PC-9 (cell line): ENCODE measurements at regions not wholly inside any gene's neighbourhood (a gene's known extent, or its start where the extent isn't known, plus 50 kb on each side); places are given as distances from the start of the nearest gene placed in this dataset.
A peak's percentile ranks its signal among the peaks of the same experiment; 100 is the strongest.

Experiments used
- BruUV-seq: library from RNA; stranded (reverse); fragments of 400-500 nt; replicated peaks from 2 replicates; lab custom pipeline; 2021; lab: Mats Ljungman, UMichigan
- CTCF ChIA-PET: fragments of 300-600 bp; sonication (Branson Sonifier 250); formaldehyde crosslinking; loops from one replicate; lab custom pipeline; 2022; ENCODE audit warnings: antibody characterized with exemption; lab: Charles Lee
- POLR2A ChIA-PET: fragments of 300-600 bp; sonication (Branson Sonifier 250); formaldehyde crosslinking; loops from one replicate; lab custom pipeline; 2022; ENCODE audit warnings: antibody characterized with exemption; ENCODE audit not compliant: unreplicated experiment; lab: Charles Lee
- DNase-seq, 2 experiments: peaks; one replicate each; pipeline versions ENCODE4 v3.0.0 to v3.0.0-alpha.2; 2015 to 2022; ENCODE audit warnings: mixed read lengths in 1 of 2
- H2AFZ ChIP-seq: fragments of 200-600 bp; sonication (generic); 2 replicates; pipeline ENCODE4 v1.8.1; 2017; ENCODE audit warnings: antibody characterized with exemption
- H3F3A ChIP-seq: fragments of 200-600 bp; sonication (generic); 2 replicates; pipeline ENCODE4 v1.8.1; 2017; ENCODE audit warnings: antibody characterized with exemption, mild to moderate bottlenecking, low read depth; ENCODE audit not compliant: insufficient read depth
- H3K27ac ChIP-seq: fragments of 200-600 bp; sonication (generic); 2 replicates; pipeline ENCODE4 v1.6.1; 2016; ENCODE audit warnings: mixed run types
- H3K27me3 ChIP-seq: fragments of 200-600 bp; sonication (generic); 2 replicates; pipeline ENCODE4 v1.6.1; 2016; ENCODE audit warnings: low read depth, mixed run types; ENCODE audit not compliant: insufficient read depth
- H3K36me3 ChIP-seq: fragments of 200-600 bp; sonication (generic); 2 replicates; pipeline ENCODE4 v1.6.1; 2016; ENCODE audit warnings: low read depth, mixed run types
- H3K4me1 ChIP-seq: fragments of 200-600 bp; sonication (generic); replicated peaks from 2 replicates; pipeline ENCODE4 v1.6.1; 2016; ENCODE audit warnings: mixed run types; ENCODE audit not compliant: insufficient read depth
- H3K4me2 ChIP-seq: fragments of 200-600 bp; sonication (generic); 2 replicates; pipeline ENCODE4 v1.6.1; 2017; ENCODE audit warnings: mixed run types
- H3K4me3 ChIP-seq: fragments of 200-600 bp; sonication (generic); 2 replicates; pipeline ENCODE4 v1.6.1; 2016; ENCODE audit warnings: mixed run types
- H3K79me2 ChIP-seq: fragments of 200-600 bp; sonication (generic); 2 replicates; pipeline ENCODE4 v1.6.1; 2017; ENCODE audit warnings: low read depth, mixed run types
- H3K9me2 ChIP-seq: fragments of 200-600 bp; sonication (generic); 2 replicates; pipeline ENCODE4 v1.8.1; 2017; ENCODE audit warnings: mild to moderate bottlenecking; ENCODE audit not compliant: insufficient read depth
- H3K9me3 ChIP-seq: fragments of 200-600 bp; sonication (generic); 2 replicates; pipeline ENCODE4 v1.8.1; 2016; ENCODE audit warnings: low read depth; ENCODE audit not compliant: insufficient read depth
- H4K20me1 ChIP-seq: fragments of 200-600 bp; sonication (generic); 2 replicates; pipeline ENCODE4 v1.8.1; 2017; ENCODE audit not compliant: insufficient read depth
- EZH2 ChIP-seq: fragments of 200-600 bp; sonication (generic); IDR thresholded peaks from 2 replicates; pipeline ENCODE4 v1.8.0; 2017; ENCODE audit warnings: antibody characterized with exemption, low read depth
- intact Hi-C: fragments of 100-400 bp; cut with micrococcal nuclease; formaldehyde crosslinking; loops from one replicate; pipeline ENCODE4 v1.10.0; 2022; ENCODE audit not compliant: unreplicated experiment
- TF ChIP-seq, protein P1 (sequence below): fragments of 200-600 bp; sonication (generic); conservative IDR thresholded peaks from 2 replicates; pipeline ENCODE4 v1.6.1; 2017; ENCODE audit warnings: mixed run types, antibody characterized with exemption, mild to moderate bottlenecking, moderate library complexity

DNA sequence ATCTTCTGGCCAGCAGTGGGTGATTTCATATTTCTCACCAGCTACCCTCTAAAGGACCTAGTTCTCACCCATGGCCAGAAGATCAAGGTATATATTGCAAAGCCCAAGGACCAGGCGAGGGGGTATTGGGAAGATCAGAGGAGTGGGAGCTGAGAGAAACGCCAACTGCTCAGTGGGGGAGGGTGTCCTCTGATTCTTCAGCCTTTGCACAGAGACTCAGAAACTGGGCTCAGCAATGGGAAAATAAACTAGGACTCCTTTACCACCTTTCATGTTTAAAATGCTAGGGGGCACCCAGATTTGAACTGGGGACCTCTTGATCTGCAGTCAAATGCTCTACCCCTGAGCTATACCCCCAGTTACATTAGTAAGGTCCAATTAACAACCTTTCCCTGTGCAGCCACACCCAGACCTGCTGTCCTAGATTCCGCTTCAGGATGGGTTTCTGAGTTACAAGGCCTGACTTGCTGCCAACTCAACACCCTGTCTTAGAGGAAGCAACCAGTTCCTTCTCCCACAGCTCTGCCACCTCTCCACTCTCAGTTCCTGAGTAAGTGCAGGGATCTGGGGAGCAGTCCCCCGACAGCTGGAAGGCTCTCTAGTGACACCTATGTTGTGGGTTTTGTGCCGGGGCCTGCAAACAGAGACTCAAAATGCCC is 93.5 kb downstream of the ZNF783 start:
- TF ChIP-seq, protein P1, sequence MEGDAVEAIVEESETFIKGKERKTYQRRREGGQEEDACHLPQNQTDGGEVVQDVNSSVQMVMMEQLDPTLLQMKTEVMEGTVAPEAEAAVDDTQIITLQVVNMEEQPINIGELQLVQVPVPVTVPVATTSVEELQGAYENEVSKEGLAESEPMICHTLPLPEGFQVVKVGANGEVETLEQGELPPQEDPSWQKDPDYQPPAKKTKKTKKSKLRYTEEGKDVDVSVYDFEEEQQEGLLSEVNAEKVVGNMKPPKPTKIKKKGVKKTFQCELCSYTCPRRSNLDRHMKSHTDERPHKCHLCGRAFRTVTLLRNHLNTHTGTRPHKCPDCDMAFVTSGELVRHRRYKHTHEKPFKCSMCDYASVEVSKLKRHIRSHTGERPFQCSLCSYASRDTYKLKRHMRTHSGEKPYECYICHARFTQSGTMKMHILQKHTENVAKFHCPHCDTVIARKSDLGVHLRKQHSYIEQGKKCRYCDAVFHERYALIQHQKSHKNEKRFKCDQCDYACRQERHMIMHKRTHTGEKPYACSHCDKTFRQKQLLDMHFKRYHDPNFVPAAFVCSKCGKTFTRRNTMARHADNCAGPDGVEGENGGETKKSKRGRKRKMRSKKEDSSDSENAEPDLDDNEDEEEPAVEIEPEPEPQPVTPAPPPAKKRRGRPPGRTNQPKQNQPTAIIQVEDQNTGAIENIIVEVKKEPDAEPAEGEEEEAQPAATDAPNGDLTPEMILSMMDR, result peak; percentile 53; the same call in 1 of the 2 replicates
- TF ChIP-seq EZH2, result no peak
- Histone ChIP-seq H3K27me3 (no peaks in the 10 kb centered on the region), H3K4me3 (peak overlapping the region; percentile 38; the same call in 1 of the 2 replicates), H3F3A (peaks cover 27% of the 10 kb centered on the region), H3K79me2 (no peaks in the 10 kb centered on the region), H3K9me3 (peaks cover 9% of the 10 kb centered on the region; the same call in 1 of the 2 replicates), H3K9me2 (no peaks in the 10 kb centered on the region), H4K20me1 (no peaks in the 10 kb centered on the region), H2AFZ (0 out of 2 replicates have a peak overlapping the region, but pooled peaks have one; percentile 30), H3K4me1 (peaks cover 23% of the 10 kb centered on the region), H3K36me3 (no peaks in the 10 kb centered on the region), H3K4me2 (peak overlapping the region; percentile 70), H3K27ac (peak overlapping the region; percentile 58)
- ChIA-PET POLR2A (interaction anchor here (0.5 to 1.0 kb wide), 4 partner anchors 46 to 238 kb away, joined by 4 to 20 read pairs (median 16); no protein-coding TSS in a partner anchor), CTCF (interaction anchor here (0.5 to 2.3 kb wide), 2 partner anchors 45 to 106 kb away, joined by 5 to 15 read pairs; no protein-coding TSS in a partner anchor)
- intact Hi-C loops, result loop anchor here (1.0 to 5.0 kb wide), 7 partner anchors 14 to 208 kb away; partner anchors contain the start of genes ZNF398, ZNF746 and ZNF783
- TSS peak; percentile 100 for BruUV-seq
- DNase-seq, result peak; percentile 93 to 95

DNA sequence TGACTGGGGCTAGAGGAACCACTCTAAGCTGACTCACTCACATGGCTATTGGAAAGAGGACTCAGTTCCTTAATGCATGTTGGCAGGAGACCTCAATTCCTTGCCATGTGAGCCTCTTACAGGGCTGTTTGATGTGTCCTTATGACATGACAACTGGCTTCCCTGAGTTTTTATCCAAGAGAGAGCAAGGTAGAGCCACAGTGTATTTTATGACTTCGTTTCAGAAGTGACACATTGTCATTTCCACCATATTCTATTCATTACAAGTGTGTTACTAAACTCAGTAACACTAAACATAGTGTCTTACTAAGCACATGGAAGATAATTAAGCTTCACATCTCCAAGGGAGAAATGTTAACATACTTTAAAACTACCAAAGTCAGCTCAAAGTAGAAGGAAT is 98.2 kb downstream of the ZNF777 start:
- no peak overlapping the region for H3K4me3 ChIP-seq
- H2AFZ ChIP-seq, result no peak overlapping the region
- no peak for DNase-seq
- H3K9me3 ChIP-seq, result peaks cover 3% of the 10 kb centered on the region
- H3K79me2 ChIP-seq, result no peaks in the 10 kb centered on the region
- no peaks in the 10 kb centered on the region for H3F3A ChIP-seq
- no peaks in the 10 kb centered on the region for H4K20me1 ChIP-seq
- no peaks in the 10 kb centered on the region for H3K36me3 ChIP-seq
- POLR2A ChIA-PET, result no interaction called here
- intact Hi-C loops, result no loop called here
- TF ChIP-seq, protein P1, result no peak
- no peak for TF ChIP-seq EZH2
- no peaks in the 10 kb centered on the region for H3K27me3 ChIP-seq
- no TSS peak for BruUV-seq
- no peak overlapping the region for H3K4me2 ChIP-seq
- no peaks in the 10 kb centered on the region for H3K9me2 ChIP-seq
- H3K27ac ChIP-seq, result no peak overlapping the region
- peaks cover 10% of the 10 kb centered on the region for H3K4me1 ChIP-seq
- CTCF ChIA-PET, result interaction anchor here (0.5 kb wide), 1 partner anchor 489 kb away, joined by 11 read pairs; no protein-coding TSS in a partner anchor

DNA sequence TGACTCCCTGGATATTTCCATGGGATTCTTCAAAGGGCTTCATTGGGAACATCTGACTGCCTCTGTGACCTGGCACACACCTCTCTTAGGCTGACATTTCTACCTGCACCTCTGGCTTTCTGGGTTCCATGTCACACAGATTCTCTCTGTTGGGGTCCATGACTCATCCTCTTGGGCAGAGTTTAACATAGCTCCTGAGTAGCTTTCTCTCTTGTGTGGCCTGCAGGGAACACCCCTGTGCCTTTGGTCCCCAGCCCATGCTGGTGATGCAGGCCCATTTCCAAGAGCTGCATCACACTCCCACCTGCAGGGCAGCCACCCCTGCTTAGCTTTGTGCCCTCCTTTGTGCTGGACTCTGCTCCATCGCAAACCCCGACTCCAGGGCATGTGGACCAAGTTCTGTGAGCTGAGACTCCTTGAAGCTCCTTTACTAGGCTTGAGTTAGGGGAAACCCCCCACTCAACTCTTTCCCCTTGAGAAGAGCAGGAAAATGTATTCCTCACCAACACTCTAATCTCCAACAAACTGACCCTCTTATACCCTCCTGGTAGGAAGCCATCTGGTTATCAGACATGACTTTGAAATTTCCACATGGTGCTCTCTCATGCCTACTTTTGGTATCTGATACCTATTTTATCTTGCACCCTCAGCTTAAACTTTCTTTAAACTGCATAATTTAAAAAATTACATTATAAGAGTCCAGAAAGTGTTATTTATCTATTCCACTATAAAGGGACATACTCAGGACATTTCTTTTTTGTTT is 93.3 kb downstream of the ZNF777 start:
- 0 out of 2 replicates have a peak, but pooled peaks cover 5% of the 10 kb centered on the region for H3K36me3 ChIP-seq
- TF ChIP-seq, protein P1, result no peak
- no peaks in the 10 kb centered on the region for H3K79me2 ChIP-seq
- CTCF ChIA-PET, result no interaction called here
- peaks cover 41% of the 10 kb centered on the region for H3K4me1 ChIP-seq
- no peak for DNase-seq
- H3K9me3 ChIP-seq, result peaks cover 14% of the 10 kb centered on the region
- no peaks in the 10 kb centered on the region for H4K20me1 ChIP-seq
- no peak overlapping the region for H3K4me3 ChIP-seq
- POLR2A ChIA-PET, result interaction anchor here (0.7 kb wide), 1 partner anchor 30 kb away, joined by 4 read pairs; no protein-coding TSS in a partner anchor
- no peak overlapping the region for H3K27ac ChIP-seq
- H3K9me2 ChIP-seq, result no peaks in the 10 kb centered on the region
- H3K27me3 ChIP-seq, result no peaks in the 10 kb centered on the region
- H2AFZ ChIP-seq, result no peak overlapping the region
- intact Hi-C loops, result no loop called here
- no TSS peak for BruUV-seq
- 0 out of 2 replicates have a peak overlapping the region, but pooled peaks have one; percentile 1 for H3K4me2 ChIP-seq
- peaks cover 12% of the 10 kb centered on the region for H3F3A ChIP-seq
